Transverse colon (tissue), 4 donors: ENCODE measurements at regions not wholly inside any gene's neighbourhood (a gene's known extent, or its start where the extent isn't known, plus 50 kb on each side); places are given as distances from the start of the nearest gene placed in this dataset.

Experiments
- EP300 ChIP-seq: sonication (generic); formaldehyde crosslinking; IDR thresholded peaks from one replicate; pipeline ENCODE4 v1.6.1; 2017; ENCODE audit warnings: antibody characterized with exemption, low read depth
- POLR2A ChIP-seq: fragments of 450-650 bp; IDR thresholded peaks from one replicate; pipeline ENCODE4 v1.6.1; 2016; ENCODE audit warnings: antibody characterized with exemption, mild to moderate bottlenecking, moderate library complexity
- POLR2AphosphoS5 ChIP-seq, 3 donors: sonication (generic); formaldehyde crosslinking; IDR thresholded peaks; one replicate each; pipeline ENCODE4 v1.6.1; 2016; ENCODE audit warnings: antibody characterized with exemption in 3 of 3
- TF ChIP-seq, protein P1 (sequence below), 5 experiments: fragments of 200-600 bp in 3 of 5; fragments of 450-650 bp in 2 of 5; sonication (generic) in 3 of 5; IDR thresholded peaks; 1 replicate in 2 of 5; 2 replicates in 3 of 5; pipeline ENCODE4 v1.5.1; 2016 to 2017; ENCODE audit warnings: antibody characterized with exemption in 5 of 5, inconsistent platforms in 3 of 5, mild to moderate bottlenecking in 2 of 5, moderate library complexity in 1 of 5

- TF ChIP-seq, protein P1, sequence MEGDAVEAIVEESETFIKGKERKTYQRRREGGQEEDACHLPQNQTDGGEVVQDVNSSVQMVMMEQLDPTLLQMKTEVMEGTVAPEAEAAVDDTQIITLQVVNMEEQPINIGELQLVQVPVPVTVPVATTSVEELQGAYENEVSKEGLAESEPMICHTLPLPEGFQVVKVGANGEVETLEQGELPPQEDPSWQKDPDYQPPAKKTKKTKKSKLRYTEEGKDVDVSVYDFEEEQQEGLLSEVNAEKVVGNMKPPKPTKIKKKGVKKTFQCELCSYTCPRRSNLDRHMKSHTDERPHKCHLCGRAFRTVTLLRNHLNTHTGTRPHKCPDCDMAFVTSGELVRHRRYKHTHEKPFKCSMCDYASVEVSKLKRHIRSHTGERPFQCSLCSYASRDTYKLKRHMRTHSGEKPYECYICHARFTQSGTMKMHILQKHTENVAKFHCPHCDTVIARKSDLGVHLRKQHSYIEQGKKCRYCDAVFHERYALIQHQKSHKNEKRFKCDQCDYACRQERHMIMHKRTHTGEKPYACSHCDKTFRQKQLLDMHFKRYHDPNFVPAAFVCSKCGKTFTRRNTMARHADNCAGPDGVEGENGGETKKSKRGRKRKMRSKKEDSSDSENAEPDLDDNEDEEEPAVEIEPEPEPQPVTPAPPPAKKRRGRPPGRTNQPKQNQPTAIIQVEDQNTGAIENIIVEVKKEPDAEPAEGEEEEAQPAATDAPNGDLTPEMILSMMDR (IDR thresholded peaks at IDR 0.05), result no peak
- TF ChIP-seq EP300 (no peak), POLR2AphosphoS5 (IDR thresholded peaks at IDR 0.05) (no peak), POLR2A (no peak)
These were observed 185.7 kb downstream of the KLF5 start for GRCh38 chr13:73244467-73244866.
